NOMO-1 treated with DMSO at 0.1 percent for 48 hours (cell line): ENCODE measurements at regions not wholly inside any gene's neighbourhood (a gene's known extent, or its start where the extent isn't known, plus 50 kb on each side); places are given as distances from the start of the nearest gene placed in this dataset.
A peak's percentile ranks its signal among the peaks of the same experiment; 100 is the strongest.
"Not testable (repeated sequence)": the region's sequence is repeated elsewhere in the genome, so short reads cannot be mapped to it uniquely, and the experiment has no call there.

Experiments
- DNase-seq: peaks from one replicate; lab custom pipeline; 2025; ENCODE audit not compliant: unreplicated experiment; lab: John Stamatoyannopoulos, UW

DNA sequence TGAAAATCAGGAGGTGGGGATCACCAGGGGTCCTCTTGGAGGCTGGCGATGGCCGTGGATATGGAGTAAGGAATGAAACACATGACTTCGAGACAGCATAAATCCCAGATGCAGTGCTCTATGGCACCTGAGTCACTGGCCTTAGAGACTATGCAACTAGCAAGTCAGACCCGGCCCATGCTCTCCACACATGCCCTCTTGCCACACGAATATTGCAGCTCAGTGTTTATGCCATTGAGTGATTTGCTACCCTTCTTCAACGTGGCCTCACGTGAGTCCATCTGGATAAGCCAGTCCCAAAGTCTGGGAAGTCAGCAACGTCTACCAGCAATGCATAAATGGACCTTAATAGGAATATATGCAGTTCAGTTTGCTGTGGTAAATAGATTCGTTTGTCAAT is 466.3 kb downstream of the CD83 start:
- DNase-seq, result no peak

DNA sequence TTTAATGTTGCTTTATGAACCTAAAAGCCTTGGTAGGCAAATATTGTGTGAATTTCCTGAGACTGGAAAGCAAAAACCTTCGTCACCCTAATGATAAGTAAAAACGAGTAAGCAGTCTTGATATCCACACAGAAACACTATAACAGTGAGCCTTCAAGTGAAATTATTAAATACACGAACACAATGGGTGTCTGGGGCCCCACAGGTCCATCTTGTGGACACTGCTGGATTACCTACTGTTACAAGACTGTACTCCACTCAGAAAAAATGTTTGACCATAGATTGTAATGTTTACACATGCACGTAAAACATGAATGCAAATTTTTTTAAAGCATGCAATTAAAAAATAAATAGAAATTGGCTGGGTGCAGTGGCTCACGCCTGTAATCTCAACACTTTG is 466.9 kb downstream of the CD83 start:
- DNase-seq, result no peak

DNA sequence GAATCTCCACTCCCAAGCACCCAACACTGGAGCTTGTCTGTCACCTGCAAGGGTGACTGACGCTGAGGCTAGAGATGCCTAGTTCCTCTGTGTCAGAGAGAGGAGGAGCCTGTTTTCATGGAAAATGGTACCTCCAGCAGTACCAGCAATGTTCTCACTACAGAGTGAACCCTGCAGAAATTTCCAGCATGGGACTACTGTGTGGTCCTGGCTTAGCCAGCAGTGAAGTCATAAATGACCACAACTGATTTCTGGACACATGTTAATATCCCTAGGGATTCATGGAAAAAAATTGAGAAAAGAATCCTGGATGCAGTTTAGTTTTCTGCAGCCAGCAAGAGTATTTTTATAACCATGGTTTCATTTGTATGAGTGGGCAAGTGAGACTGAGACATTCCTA is 468.1 kb downstream of the CD83 start:
- DNase-seq, result no peak

DNA sequence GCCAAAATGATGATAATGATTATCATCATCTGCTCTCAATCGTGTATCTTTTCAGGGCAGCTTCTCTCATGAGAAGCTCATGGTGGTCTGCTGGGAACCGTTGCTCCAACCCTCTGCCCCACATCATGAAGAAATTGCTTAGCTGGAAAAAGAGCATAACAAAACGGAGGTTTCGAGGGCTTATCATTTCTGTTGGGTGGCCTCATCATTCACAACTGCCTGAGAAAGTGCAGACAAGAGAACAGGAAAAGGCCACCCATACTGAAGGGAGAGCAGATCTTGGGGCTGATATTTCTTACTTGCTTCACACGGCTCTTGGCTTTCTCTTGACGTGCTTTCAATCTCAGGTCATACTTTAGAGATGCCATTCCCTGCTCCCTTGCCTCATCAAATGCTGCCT is 471.6 kb downstream of the CD83 start:
- no peak for DNase-seq

DNA sequence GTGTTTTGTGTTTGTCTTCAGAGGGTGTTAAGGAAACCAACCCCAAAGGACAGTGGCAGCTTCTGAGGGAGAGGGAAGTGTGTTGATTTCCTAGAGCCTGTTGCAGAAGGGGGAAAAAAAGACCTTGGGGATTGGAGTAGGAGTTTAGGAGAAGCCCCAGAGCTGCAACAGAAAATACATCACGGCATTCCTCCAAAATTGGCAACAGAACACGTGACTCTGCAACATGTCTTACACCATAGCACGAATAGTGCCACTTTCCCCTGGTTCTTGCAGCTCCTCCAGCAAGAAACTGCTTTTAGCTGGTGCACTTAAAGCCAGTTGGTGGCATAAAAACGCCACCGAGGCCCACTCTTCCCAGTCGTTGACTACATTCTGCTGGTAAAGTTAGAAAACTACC is 473.0 kb downstream of the CD83 start:
- DNase-seq, result no peak

DNA sequence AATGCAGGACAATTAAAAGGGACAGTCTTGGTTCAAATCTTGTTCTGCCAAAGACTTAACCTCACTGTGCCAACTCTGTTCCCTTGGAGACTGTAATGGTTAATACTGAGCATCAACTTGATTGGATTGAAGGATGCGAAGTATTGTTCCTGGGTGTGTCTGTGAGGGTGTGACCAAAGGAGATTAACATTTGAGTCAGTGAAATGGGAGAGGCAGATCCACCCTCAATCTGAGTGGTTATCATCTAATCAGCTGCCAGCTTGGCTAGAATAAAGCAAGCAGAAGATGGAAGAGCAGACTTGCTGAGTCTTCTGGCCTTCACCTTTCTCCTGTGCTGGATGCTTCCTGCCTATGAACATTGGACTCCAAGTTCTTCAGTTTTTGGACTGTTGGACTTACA is 474.4 kb downstream of the CD83 start:
- no peak for DNase-seq

DNA sequence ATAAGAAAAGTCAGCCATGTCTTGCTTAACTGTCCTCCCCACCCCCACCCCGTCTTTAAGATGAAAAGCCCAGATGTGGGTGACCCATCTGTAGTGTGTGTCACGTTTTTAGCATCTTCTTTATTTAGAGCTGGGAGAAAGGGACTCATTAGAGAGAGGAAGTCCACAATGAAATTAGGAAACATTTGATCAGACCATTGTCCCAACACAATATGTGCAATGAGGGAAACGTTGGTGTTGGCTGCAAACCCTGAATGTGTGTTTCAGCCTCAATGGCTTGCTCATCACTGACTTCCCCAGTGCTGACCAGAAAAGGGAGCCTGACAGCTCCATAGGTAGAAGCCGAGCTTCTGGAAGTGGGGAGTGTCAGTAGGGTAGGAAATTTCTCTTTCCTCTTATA is 475.7 kb downstream of the CD83 start:
- no peak for DNase-seq

DNA sequence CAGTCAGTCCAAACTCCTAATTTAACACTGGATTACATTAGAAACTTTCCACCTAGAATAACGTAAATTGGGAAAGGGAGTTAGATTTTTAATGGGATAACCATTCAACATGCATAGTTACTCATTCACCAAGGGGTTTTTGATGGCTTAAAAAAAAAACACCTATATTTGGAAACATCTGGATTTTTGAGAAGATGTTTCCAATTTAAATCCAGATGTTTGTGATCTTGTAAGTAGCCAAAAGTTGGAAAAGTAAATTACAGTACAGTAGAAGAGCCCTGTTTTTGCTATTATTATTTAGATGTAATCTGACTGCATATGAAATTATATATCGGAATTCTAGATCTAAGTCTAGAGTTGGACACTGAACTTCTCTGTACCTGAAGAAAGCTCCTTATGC is 478.2 kb downstream of the CD83 start:
- no peak for DNase-seq

DNA sequence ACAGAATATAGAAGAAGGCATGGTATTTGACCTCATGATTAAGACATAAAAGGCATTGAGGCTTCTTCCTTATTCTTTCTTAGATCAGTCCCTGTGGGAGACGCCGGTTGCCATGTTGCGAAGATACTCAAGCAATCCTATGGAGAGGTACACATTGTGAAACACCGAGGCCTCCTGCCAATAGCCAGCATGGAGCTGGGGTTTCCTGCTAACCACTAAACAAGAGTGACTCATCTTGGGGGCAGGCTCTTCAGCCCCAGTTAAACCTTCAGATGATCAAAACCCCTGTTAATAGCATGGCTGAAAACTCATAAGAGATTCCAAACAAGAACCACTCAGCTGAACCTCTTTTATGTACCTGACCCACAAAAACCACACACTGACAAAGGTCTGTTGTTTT is 478.8 kb downstream of the CD83 start:
- DNase-seq, result peak; percentile 86

DNA sequence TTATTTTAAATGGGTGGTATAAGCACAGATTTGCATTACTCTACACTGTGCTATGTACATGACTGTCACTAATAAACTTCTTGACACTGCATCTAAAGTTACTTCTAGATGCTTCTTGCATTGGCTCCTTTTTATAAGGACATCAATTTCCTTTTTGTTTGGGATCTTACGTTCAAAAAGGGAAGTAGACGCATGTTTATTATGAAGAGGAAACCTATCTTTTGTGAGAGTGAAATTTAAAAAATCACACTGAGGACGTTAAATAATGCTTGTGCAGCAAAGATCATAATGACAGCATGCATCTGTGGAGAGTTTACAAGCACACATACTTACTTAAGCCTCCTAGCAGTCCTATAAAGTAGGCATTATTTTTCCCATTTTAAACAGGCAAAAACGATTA is 479.5 kb downstream of the CD83 start:
- peak; percentile 11 for DNase-seq

DNA sequence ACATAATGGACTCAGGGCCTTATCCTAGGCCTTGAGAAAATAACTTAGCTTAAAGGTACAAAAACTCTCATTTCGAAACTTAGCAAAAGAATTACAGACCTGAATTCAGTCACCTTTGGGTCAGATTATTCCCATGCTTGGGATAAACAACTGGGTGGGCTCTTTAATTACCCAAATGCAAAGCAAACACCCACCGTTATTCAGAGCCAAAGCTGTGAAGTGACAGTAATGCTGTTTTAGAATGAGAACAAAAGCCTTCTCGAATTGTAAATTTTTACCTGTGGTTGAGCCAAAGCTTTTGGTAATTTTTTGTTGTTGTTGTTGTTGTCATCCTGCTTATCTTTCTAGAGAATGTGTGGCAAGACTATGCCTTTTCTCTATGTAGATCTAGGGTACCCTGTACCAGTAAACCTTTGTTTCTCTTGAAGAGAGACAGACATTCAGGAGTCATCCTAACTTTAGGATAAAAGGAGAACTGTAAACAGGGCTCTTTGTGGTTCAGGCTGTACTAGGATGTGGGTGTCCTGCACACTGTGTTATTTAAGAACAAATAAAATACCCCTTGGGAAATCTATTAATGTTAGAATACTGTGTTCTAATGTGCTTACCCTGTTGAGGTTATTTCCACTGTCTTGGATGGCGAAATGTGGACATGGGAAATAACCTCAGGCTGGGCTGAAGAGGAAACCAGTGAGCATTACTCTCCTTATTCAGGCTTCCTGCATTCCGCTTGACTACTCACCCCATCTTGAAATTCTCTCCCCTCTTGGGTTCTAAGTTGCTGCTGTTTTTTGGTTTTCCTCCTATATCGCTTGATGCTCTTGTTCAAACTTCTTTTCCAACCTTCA is 480.7 kb downstream of the CD83 start:
- no peak for DNase-seq

DNA sequence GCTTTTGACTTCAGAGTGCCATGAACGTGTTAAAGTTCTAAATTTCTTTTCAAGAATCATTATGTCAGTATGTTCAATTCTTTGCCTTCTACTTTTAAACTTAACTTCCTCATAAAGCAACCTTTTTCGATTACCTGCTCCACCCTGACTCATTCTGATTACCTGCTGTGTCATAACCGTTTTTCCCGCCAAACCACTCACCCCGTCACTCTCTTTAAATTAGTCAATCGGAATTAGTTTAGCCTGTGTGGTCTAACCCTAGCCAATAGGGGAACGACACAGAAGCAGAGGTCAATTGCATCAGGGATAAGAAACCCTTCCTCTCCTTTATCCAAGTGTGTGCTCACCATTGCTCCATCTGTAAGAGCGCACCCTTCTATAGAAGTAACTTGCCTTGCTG is 482.7 kb downstream of the CD83 start:
- DNase-seq, result not testable (repeated sequence)

DNA sequence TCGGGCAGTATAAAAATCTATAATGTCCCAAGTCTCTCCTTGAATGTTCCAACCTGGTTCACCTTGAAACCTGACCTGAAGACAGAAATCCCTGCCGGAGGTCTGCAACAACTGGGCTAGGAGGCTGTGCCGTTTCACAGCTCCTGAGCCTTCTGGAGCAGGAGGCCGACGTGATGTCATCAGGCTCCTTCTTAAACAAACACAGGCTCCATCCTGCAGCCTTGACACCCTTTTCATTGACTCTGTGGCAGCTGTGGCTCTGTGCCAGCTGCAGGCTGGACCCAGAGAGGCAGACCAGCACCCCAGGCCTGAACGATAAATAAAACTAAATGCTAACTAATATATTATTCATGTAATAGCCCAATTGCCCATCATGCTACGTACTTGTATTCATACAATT is 483.9 kb downstream of the CD83 start:
- no peak for DNase-seq

DNA sequence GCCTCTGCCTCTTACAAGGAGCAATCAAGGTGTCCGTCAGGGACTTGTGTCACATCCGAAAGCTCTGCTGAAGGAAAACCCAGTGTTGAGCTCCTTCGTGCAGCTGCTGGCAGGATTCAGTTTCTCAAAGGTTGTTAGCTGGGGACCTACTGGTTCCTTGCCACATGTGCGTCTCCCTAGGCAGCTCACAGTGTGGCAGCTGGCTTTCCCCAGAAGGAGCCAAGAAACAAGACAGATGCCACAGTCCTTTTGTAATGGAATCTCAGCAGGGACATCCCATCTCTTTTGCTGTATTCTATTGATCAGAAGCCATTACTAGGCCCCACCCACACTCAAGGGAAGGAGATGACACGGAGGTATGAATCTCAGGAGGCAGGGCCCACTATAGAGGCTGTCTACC is 488.8 kb downstream of the CD83 start:
- DNase-seq, result no peak

DNA sequence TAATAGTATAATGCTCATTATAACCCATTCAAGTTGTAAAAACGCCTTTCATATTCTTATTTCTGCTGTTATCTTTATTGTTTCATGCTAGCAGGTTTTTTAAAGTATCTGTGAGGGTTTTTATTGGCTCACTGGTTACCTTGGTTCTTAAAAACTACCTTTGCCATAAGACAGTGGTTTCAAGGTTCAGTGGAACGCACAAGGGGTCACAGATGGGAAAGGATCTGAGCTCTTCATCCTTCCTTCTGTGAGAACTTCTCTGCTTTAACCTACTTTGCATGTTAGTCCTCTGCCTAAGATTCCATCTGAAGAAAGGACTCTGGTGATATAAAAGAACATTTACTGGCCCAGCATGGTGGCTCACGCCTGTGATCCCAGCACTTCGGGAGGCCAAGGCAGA is 492.6 kb downstream of the CD83 start:
- DNase-seq, result no peak

DNA sequence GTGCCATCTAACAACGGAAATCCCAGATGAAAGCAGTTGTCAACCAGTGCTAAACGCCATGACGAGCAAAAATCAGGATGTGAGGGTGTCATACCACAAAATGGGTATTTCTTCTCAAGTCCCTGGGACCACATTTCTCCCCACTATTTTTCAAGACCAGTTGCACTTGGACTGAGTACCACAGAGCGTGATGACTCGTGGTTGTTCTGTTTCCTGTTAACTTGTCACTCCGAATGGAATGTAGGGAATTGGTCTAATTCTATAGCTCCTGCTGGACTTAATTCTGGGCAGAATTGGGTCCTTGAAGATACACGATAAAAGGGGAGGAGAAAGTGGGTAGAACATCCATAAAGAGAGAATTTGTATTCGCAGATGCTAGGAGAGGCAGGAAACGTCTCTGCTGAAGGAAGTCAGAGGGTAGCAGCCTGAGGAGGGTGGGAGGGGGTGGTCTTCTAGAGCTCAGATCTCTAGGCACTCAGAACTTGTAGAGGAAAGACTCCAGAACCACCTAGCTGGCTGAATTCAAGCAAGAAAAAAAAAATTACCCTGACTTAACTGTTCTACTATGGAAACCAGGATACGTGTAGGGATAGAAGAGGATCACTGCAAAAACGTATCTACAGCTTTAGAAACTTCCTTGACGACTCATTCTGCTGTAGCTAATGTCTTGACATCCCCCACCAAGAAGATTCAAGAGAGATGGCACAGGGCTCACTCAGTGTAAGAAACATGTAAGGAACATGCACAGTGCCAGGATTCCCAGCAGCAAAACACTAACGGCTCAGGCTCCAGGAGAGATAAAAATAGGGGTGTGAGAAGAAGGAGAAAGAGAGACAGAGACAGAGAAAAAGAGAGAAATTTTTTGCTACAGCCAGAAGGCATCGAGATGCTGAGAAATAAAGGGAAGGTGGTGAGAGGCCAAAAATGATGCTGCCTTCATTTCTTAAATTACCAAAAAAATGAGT is 494.7 kb downstream of the CD83 start:
- DNase-seq, result no peak

DNA sequence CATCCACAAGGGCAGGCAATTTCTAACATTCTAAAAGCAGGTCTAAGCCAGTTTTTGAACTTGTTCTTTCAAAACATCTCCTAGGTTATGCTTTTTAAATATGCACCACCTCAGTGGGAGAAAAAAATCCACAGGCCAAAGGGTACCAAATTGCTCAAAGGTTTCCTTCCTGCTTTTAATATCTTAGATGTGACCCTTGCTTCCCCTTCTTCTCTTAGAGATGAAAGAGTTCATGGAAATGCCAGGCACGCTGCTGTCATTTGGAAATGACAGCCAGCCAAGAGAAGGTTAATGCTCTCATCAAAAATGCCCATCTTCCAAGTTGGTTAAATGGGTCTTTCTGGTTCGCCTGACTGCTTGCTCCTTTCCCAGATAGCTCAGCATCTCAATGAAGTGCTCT is 497.1 kb downstream of the CD83 start:
- DNase-seq, result peak; percentile 12

DNA sequence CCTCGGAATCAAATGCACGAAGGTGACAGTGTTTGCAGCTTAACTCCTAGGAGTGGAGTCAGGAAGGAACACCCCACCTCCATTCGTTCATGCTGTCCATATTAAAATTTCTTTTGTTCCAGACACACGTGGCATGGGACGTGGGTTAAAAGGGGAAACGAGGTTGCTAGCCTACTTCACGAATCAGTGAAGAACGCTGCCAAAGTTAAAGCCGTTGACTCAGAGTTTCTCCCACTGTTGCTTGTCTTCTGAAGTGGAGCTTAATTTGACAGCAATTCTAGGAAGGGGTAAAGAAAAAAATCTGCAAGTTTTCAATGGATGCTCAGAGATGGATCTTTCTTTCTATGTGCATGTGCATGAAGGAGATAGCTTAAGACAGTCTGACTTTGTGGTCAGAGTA is 499.1 kb downstream of the CD83 start:
- DNase-seq, result no peak

DNA sequence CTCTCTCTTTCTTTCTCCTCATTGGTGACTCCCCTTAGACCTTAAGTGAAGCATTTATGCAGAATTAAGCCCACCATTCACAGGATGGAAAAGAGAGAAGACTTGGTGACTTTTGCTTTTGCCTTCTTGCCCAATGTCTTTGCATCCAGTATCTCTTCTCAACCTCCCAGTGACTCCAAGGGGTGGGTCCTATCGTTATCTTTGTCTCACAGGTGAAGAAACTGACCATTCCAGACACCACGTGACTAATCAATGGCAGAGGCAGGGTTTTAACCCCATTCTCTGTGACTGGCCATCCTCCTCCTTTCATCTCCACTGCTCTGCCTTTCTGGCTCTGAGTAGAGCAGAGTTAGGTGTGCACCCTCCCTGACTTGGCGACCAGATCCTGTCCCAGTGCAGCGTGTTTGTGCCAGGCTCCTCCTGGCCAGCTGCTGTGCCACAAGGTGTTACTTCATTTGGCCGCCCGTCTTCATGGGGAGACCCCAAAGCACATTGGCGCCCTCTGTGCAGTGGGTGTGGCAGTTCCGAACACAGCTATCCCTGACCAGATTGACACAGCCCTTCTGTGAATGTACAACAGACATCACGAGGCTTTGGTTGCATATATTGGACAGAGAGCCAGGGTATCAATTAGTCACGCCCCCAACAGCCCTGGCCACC is 501.3 kb downstream of the CD83 start:
- no peak for DNase-seq

DNA sequence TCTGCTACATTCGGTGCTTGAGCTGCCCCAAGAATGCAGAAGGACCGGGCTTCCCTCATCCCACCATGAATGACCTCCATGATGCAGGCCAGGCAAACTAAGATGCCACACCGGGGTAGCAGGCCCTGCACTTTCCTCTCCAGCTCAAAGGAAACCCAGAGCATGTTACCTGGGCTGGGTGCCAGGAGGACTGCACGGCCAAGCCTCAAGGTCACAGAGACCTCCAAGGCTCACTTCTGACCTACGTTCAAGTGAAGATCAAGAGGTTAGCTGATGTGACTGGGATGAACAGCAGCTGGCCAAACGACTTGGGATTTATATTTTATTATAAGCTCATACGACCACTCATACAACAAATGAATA is 501.8 kb downstream of the CD83 start:
- DNase-seq, result no peak

DNA sequence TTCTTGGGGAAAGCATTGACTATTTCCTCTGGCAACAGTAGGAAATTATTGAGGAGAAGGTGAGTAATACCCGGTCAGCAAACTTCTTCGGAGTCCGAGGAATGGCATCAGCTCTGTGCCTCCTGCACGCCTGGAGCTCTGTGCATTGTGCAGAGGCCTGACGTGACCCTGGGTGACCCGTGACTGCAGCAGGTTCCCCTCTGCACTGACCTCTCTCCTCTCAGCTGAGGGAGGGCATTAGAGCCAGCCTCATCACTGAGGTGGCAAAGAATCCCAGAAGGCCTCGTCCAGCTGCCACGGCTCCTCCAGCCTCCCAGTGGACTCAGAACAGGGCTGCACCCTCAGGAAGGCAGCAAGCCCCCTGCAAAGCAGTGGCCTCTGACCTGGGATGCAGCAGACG is 502.9 kb downstream of the CD83 start:
- DNase-seq, result no peak

DNA sequence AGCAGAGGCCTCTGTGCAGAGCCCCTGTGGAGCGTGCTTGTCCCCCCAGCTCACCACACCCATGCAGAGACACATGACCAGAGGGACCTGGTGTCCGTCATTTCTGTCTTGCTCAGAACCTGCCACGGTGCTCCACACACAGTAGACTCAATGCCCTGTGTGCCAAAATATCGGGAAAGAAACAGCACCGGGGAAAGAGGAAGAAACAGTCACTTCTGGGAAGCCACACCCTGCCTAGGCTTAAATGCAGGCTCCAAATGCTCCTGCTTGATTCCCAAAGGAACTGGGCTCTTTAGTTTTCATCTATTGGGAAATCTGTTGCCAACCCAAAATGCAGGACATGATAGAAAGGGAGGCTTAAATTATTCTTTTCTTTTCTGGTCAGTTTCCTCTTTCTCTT is 503.9 kb downstream of the CD83 start:
- peak; percentile 8 for DNase-seq
